ENCODE measurements at regions not wholly inside any gene's neighbourhood (a gene's known extent, or its start where the extent isn't known, plus 50 kb on each side); places are given as distances from the start of the nearest gene placed in this dataset.

DNA sequence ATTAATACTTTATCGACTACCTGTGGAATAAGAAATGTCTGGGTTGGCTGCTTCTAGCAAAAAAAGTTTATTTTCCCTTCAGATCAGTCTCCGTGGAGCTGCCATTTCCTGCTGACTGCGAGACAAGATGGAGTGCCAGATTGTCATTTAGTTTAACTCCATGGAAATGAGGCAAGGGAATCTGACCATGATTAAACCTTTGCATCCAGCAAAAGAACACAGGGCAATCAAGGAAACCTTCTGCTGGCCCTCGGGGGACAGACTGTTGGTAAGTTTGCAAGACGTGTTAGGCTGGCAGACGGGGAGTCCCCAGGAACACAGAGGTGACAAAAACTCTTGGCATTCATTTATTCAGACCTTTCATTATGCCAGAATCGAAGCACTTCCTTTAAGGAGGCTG is 52.2 kb upstream of the SPACA1 start:
- no peak for DNase-seq

GRCh38 chr6:87993356-87993755 is 54.3 kb upstream of the SPACA1 start:
- DNase-seq: no peak

GRCh38 chr6:87990871-87991270 is 56.8 kb upstream of the SPACA1 start:
- no peak for DNase-seq

DNA sequence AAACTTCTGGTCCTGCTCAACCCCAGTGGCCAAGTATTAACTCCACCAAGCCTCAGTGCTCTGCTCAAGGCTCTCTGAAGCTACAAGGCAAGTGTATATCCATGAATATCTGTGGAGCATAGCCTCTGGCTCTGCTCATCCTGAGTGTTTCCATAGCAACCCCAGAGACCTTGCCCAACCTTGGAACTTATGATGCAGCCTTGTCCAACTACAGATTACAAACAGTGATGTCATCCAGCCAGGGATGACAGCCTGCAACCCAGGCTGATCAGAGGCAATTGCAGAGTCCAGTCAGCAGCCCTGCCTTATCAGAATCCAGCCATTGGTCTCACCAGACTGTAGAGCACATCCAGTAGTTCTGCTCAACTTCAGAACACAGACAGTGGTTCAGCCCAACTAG is 65.5 kb upstream of the SPACA1 start:
- DNase-seq: no peak

- no peak for DNase-seq
Observed at GRCh38 chr6:87979737-87980136, 67.9 kb upstream of the SPACA1 start.

DNA sequence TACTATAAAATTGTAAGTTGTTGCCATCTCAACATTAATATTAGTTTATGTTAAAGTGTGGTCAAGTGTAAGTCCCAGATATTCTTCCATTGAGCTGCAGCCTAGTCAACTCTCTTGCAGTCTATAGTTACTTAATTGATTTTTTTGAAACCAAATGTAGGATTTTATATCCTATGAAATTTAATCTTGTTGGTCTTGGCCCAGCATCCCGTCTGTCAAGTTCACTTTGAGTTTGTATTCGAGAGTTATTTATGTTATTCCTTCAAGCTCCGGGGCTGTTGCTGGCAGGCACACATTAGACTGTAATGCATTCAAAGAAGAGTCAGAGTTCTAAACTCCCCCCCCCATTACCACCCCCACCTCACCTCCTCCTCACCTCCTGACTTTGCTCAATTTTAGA is 71.0 kb upstream of the SPACA1 start:
- no peak for DNase-seq

- DNase-seq: no peak
Observed at GRCh38 chr6:87975561-87975960, 72.1 kb upstream of the SPACA1 start.

DNA sequence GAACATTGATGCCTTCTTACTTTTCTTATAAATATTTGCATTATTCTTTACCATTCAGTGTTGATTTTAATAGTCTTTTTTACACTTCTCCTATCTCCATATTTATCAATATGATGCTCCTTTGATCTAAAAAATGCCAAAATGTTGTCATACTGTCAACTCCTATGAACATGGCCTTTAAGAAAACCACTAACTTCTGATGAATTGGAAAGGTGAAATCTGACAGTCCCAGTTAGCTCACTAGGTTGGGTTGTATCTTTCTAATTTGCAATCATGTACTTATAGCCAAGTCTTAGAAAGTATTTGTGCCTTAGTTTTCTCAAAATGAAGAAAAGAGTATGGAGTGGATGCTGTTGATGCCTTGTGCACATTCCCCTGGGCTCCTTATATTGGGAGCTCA is 75.4 kb upstream of the SPACA1 start:
- no peak for DNase-seq

GRCh38 chr6:87971605-87972262 is 75.9 kb upstream of the SPACA1 start:
- DNase-seq: no peak

GRCh38 chr6:87968435-87969278 is 79.0 kb upstream of the SPACA1 start:
- DNase-seq: no peak

GRCh38 chr6:87965806-87966205 is 81.8 kb upstream of the SPACA1 start:
- no peak for DNase-seq

- no peak for DNase-seq
Observed at GRCh38 chr6:87959083-87959482, 88.6 kb upstream of the SPACA1 start.

- no peak for DNase-seq
Observed at GRCh38 chr6:87951751-87952150, 95.9 kb upstream of the SPACA1 start.

- no peak for DNase-seq
Observed at GRCh38 chr6:87950614-87951013, 97.0 kb upstream of the SPACA1 start.

DNA sequence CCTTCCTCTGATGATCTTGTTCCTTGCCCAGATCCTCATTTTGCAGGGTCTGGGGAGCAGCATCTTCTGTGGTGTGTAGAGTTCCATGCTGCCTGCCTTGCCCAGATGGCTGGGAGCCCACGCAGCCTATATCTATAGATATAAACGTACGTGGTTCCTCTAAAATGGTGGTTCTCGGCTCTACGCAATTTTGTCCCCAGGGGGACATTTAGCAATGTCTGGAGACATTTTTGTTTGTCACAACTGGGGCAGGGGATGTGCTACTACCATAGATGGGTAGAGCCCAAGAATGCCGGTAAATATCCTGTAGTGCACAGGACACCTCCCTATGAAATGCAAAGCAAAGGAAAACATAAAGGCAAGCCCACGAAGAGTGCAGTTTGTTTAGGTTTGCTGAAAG is 98.4 kb upstream of the SPACA1 start:
- no peak for DNase-seq

GRCh38 chr6:87946669-87947068 is 101.0 kb upstream of the SPACA1 start:
- no peak for DNase-seq

DNA sequence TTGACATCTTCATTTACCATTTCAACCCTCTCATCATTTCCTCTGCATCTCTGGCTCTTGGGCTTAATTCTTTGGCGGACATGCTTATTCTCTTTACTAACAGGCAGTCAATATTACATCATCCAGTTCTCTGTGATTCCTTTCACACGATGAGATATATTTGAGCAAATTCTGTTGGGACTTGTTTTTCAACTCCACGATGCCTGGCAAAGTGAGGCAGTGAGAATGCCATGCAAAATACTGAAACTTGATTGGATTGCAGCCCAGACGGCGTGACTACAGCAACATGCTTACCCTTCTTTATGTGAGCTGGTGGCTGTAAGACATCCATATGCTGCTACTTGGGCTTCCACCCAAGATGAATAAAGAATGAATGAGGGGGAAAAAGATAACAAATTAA is 101.7 kb upstream of the SPACA1 start:
- no peak for DNase-seq

GRCh38 chr6:87945181-87945580 is 102.5 kb upstream of the SPACA1 start:
- no peak for DNase-seq

- DNase-seq: no peak
Observed at GRCh38 chr6:87944541-87944954, 103.1 kb upstream of the SPACA1 start.

DNA sequence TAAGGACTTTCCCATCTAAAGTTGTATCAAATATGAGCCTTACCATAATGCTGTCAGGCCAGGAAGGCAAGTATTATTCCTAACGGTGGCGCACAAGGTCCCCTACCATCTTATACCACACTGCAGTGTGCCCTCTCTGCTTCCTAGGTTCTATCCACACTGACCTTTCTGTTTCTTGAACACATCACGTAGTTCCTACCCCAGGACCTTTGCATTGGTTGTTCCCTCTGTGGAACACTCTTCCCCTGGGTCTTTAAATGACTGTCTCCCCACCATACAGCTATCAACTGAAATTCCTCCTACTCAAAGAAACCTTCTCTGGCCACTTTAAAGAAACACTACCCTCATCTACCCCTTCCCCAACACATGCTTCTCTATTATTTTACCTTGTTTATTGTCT is 104.5 kb upstream of the SPACA1 start:
- DNase-seq: no peak

DNA sequence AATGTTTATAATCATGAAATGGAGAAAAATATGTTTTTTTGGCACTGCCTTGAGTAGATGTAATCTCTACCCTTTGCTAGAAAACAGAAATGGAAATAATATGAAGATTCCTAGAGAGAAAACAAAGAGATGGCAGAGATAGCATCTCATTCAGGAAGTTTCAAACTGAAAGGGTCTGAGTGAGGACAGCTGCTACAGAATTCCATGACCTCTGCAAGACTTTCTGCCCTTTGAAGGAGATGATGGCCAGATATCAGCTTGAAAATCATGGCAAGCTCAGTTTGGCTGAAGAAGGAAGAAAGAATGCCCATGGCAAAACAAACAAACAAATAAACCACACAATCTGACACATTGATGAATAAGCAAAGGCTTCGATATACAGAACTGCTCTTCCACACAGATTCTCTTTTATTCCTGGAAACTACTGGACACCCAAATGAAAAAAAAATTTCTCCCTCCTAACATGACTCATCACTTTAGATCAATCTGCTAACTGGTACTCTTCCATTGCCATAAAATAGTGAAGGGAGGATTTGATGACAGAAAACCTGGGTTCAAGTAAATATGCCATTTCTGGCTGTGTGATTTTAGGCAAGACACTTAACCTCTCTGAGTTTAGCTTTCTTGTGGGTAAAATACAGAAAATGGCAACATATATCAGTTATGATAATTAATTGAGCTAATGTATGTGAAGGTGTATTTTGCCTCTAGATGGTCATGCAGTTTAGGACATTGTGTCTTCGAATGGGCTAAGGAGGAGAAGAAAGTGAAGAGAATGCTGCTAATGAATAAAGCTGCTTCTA is 105.9 kb upstream of the SPACA1 start:
- DNase-seq: no peak

DNA sequence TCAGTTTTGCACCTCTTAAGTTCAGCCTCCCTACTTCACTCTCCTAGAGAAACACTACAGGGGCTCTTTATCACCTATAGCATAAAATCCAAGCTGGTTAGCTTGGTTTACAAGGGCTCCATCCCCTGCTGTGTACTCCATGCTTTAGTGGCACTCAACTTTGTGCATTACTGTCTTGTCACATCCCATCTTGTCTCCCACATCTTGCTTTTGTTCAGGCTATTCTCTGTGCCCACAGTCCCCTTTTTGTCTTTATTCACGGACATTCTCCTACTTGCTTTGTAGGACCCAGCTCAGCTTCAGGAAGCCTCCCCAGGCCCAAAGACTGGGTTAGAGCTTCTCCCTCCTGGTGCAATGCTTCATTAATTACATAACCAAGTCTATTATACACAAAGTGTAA is 107.9 kb upstream of the SPACA1 start:
- DNase-seq: no peak

DNA sequence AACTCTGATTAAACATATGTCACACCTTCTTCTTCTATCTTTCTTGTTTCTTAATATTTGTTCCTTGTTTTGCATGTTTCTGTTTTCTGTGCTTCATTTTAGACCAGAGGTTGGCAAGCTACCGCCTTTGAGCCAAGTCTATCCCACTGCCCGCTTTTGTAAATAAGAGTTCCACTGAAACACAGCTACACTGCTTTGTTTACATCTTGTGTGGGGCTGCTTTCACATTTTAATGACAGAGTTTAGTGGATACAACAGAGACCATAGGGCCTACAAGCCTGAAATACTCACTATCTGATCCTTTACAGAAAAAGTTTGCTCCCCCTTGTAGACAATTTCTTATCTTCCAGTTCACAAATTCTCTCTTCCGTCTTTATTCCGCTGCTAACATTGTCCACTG is 109.4 kb upstream of the SPACA1 start:
- no peak for DNase-seq

GRCh38 chr6:87936065-87936464 is 111.6 kb upstream of the SPACA1 start:
- no peak for DNase-seq

Data from activated T-cell treated with anti-CD3 and anti-CD28 coated beads for 4 hours (primary cell).